ENCODE measurements at regions not wholly inside any gene's neighbourhood (a gene's known extent, or its start where the extent isn't known, plus 50 kb on each side); places are given as distances from the start of the nearest gene placed in this dataset.

- no peak for DNase-seq
Measured at GRCh38 chr13:85278851-85279250, 520.4 kb downstream of the SLITRK6 start.

GRCh38 chr13:85277748-85278147 lies 521.5 kb downstream of the SLITRK6 start:
- no peak for DNase-seq

GRCh38 chr13:85266771-85267170 lies 532.4 kb downstream of the SLITRK6 start:
- no peak for DNase-seq

- no peak for DNase-seq
Measured at GRCh38 chr13:85266331-85266730, 532.9 kb downstream of the SLITRK6 start.

GRCh38 chr13:85265296-85265695 lies 533.9 kb downstream of the SLITRK6 start:
- no peak for DNase-seq

GRCh38 chr13:85262499-85262898 lies 536.7 kb downstream of the SLITRK6 start:
- DNase-seq: no peak

- no peak for DNase-seq
Measured at GRCh38 chr13:85261757-85262346, 537.4 kb downstream of the SLITRK6 start.

GRCh38 chr13:85260896-85261295 lies 538.3 kb downstream of the SLITRK6 start:
- DNase-seq: no peak

GRCh38 chr13:85255978-85256377 lies 543.2 kb downstream of the SLITRK6 start:
- DNase-seq: no peak

GRCh38 chr13:85254641-85255040 lies 544.6 kb downstream of the SLITRK6 start:
- no peak for DNase-seq

GRCh38 chr13:85249151-85249550 lies 550.1 kb downstream of the SLITRK6 start:
- no peak for DNase-seq

GRCh38 chr13:85247780-85248179 lies 551.4 kb downstream of the SLITRK6 start:
- no peak for DNase-seq

GRCh38 chr13:85243831-85244230 lies 555.4 kb downstream of the SLITRK6 start:
- DNase-seq: no peak

- no peak for DNase-seq
Measured at GRCh38 chr13:85241060-85241459, 558.2 kb downstream of the SLITRK6 start.

GRCh38 chr13:85236413-85236812 lies 562.8 kb downstream of the SLITRK6 start:
- no peak for DNase-seq

GRCh38 chr13:85230691-85231093 lies 568.5 kb downstream of the SLITRK6 start:
- no peak for DNase-seq

GRCh38 chr13:85228692-85229091 lies 570.5 kb downstream of the SLITRK6 start:
- DNase-seq: no peak

GRCh38 chr13:85223883-85224656 lies 575.1 kb downstream of the SLITRK6 start:
- no peak for DNase-seq

- no peak for DNase-seq
Measured at GRCh38 chr13:85216576-85216975, 582.6 kb downstream of the SLITRK6 start.

- no peak for DNase-seq
Measured at GRCh38 chr13:85212692-85213091, 586.5 kb downstream of the SLITRK6 start.

- DNase-seq: no peak
Measured at GRCh38 chr13:85204668-85205344, 594.4 kb downstream of the SLITRK6 start.

GRCh38 chr13:85197431-85197830 lies 601.8 kb downstream of the SLITRK6 start:
- DNase-seq: no peak

GRCh38 chr13:85194482-85194881 lies 604.7 kb downstream of the SLITRK6 start:
- no peak for DNase-seq
